ENCODE measurements at regions not wholly inside any gene's neighbourhood (a gene's known extent, or its start where the extent isn't known, plus 50 kb on each side); places are given as distances from the start of the nearest gene placed in this dataset.
"Not testable (repeated sequence)": the region's sequence is repeated elsewhere in the genome, so short reads cannot be mapped to it uniquely, and the experiment has no call there.

GRCh38 chr1:144066071-144066813 is 94.5 kb upstream of the FAM72C start:
- not testable (repeated sequence) for TF ChIP-seq CTCF, POLR2A, EP300, POLR2AphosphoS5 (IDR thresholded peaks at IDR 0.05)
